ENCODE measurements at regions not wholly inside any gene's neighbourhood (a gene's known extent, or its start where the extent isn't known, plus 50 kb on each side); places are given as distances from the start of the nearest gene placed in this dataset.

GRCh38 chr12:13380297-13380696, 183.8 kb downstream of the EMP1 start:
- TF ChIP-seq CTCF (IDR thresholded peaks at IDR 0.05; ENCODE audit: low read length), result no peak
- TF ChIP-seq EZH2 (optimal IDR thresholded peaks at IDR 0.05; ENCODE audit: low read depth, low read length), result no peak

Measured in MM.1S (cell line).